GM12878 (cell line): ENCODE measurements at regions not wholly inside any gene's neighbourhood (a gene's known extent, or its start where the extent isn't known, plus 50 kb on each side); places are given as distances from the start of the nearest gene placed in this dataset.
"Not testable (repeated sequence)": the region's sequence is repeated elsewhere in the genome, so short reads cannot be mapped to it uniquely, and the experiment has no call there.

ENCODE experiments used
- CREB1 ChIP-seq: IDR thresholded peaks from 2 replicates; pipeline ENCODE4 v1.6.1; 2012; ENCODE audit warnings: low read depth, mild to moderate bottlenecking, inconsistent platforms
- EP300 ChIP-seq, 2 experiments: fragments of 150-350 bp in 1 of 2; IDR thresholded peaks; 2 replicates each; pipeline ENCODE4 v1.6.1; 2011 to 2012; ENCODE audit warnings: low read depth in 2 of 2, low read length in 2 of 2, borderline replicate concordance in 1 of 2, improper control_type of control experiment in 1 of 2, inconsistent platforms in 1 of 2; ENCODE audit not compliant: control insufficient read depth in 1 of 2
- EZH2 ChIP-seq: IDR thresholded peaks from 2 replicates; pipeline ENCODE4 v1.6.1; 2012; ENCODE audit warnings: low read depth, mild to moderate bottlenecking, control low read depth, inconsistent platforms, low read length, borderline replicate concordance; ENCODE audit not compliant: control insufficient read depth
- KAT2A ChIP-seq: conservative IDR thresholded peaks from 2 replicates; pipeline ENCODE4 v1.6.1; 2011; ENCODE audit warnings: low read depth, low read length; ENCODE audit not compliant: control insufficient read depth
- MEF2A ChIP-seq: IDR thresholded peaks from 2 replicates; pipeline ENCODE4 v1.6.1; 2011; ENCODE audit warnings: low read depth, mild to moderate bottlenecking, low read length, moderate library complexity; ENCODE audit not compliant: insufficient read depth
- TAF1 ChIP-seq: IDR thresholded peaks from 2 replicates; pipeline ENCODE4 v1.6.1; 2011; ENCODE audit warnings: mild to moderate bottlenecking, low read depth, low read length, borderline replicate concordance
- TCF12 ChIP-seq: IDR thresholded peaks from 2 replicates; pipeline ENCODE4 v1.6.1; 2011; ENCODE audit warnings: low read depth, mild to moderate bottlenecking, low read length
- ZZZ3 ChIP-seq: IDR thresholded peaks from 2 replicates; pipeline ENCODE4 v1.6.1; 2011; ENCODE audit warnings: low read depth; ENCODE audit not compliant: control insufficient read depth, insufficient read length
- TF ChIP-seq, protein P1 (sequence below), 3 experiments: IDR thresholded peaks in 2 of 3; conservative IDR thresholded peaks in 1 of 3; 2 replicates each; pipeline ENCODE4 v1.5.1; 2011; ENCODE audit warnings: low read depth in 3 of 3, low read length in 3 of 3, mild to moderate bottlenecking in 3 of 3, control low read depth in 2 of 3, moderate library complexity in 2 of 3, inconsistent platforms in 1 of 3, mixed read lengths in 1 of 3; ENCODE audit not compliant: control insufficient read depth in 2 of 3, insufficient read depth in 1 of 3; ENCODE audit errors: extremely low read depth in 1 of 3
- TF ChIP-seq, protein P2 (sequence below): fragments of 450-650 bp; IDR thresholded peaks from 2 replicates; pipeline ENCODE4 v1.6.1; 2014; ENCODE audit warnings: mild to moderate bottlenecking

DNA sequence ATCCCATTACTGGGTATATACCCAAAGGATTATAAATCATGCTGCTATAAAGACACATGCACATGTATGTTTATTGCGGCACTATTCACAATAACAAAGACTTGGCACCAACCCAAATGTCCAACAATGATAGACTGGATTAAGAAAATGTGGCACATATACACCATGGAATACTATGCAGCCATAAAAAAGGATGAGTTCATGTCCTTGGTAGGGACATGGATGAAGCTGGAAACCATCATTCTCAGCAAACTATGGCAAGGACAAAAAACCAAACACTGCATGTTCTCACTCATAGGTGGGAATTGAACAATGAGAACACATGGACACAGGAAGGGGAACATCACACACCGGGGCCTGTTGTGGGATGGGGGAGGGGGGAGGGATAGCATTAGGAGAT lies 373.4 kb downstream of the SFMBT2 start:
- TF ChIP-seq, protein P1, sequence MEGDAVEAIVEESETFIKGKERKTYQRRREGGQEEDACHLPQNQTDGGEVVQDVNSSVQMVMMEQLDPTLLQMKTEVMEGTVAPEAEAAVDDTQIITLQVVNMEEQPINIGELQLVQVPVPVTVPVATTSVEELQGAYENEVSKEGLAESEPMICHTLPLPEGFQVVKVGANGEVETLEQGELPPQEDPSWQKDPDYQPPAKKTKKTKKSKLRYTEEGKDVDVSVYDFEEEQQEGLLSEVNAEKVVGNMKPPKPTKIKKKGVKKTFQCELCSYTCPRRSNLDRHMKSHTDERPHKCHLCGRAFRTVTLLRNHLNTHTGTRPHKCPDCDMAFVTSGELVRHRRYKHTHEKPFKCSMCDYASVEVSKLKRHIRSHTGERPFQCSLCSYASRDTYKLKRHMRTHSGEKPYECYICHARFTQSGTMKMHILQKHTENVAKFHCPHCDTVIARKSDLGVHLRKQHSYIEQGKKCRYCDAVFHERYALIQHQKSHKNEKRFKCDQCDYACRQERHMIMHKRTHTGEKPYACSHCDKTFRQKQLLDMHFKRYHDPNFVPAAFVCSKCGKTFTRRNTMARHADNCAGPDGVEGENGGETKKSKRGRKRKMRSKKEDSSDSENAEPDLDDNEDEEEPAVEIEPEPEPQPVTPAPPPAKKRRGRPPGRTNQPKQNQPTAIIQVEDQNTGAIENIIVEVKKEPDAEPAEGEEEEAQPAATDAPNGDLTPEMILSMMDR (IDR thresholded peaks at IDR 0.05 in 2 of 3, conservative IDR thresholded peaks at IDR 0.05 in 1 of 3; ENCODE audit: control insufficient read depth in 2 of 3, extremely low read depth in 1 of 3, insufficient read depth in 1 of 3, low read depth in 3 of 3, low read length in 3 of 3): not testable (repeated sequence)
- not testable (repeated sequence) for TF ChIP-seq KAT2A; EP300 (IDR thresholded peaks at IDR 0.05; ENCODE audit: borderline replicate concordance in 1 of 2, control insufficient read depth in 1 of 2, low read depth in 2 of 2, low read length in 2 of 2); TCF12; MEF2A; TAF1; ZZZ3; EZH2; CREB1
- TF ChIP-seq, protein P2, sequence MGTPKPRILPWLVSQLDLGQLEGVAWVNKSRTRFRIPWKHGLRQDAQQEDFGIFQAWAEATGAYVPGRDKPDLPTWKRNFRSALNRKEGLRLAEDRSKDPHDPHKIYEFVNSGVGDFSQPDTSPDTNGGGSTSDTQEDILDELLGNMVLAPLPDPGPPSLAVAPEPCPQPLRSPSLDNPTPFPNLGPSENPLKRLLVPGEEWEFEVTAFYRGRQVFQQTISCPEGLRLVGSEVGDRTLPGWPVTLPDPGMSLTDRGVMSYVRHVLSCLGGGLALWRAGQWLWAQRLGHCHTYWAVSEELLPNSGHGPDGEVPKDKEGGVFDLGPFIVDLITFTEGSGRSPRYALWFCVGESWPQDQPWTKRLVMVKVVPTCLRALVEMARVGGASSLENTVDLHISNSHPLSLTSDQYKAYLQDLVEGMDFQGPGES: not testable (repeated sequence)
